GM12865 (cell line): ENCODE measurements at regions not wholly inside any gene's neighbourhood (a gene's known extent, or its start where the extent isn't known, plus 50 kb on each side); places are given as distances from the start of the nearest gene placed in this dataset.
A peak's percentile ranks its signal among the peaks of the same experiment; 100 is the strongest.

ENCODE experiments used
- DNase-seq: peaks from one replicate; pipeline ENCODE4 v3.0.0; 2010; ENCODE audit warnings: low read depth
- H3K4me3 ChIP-seq: 2 replicates; pipeline ENCODE4 v1.5.1; 2011; ENCODE audit warnings: mild to moderate bottlenecking, low read depth, low read length, control low read depth
- TF ChIP-seq, protein P1 (sequence below): IDR thresholded peaks from 2 replicates; pipeline ENCODE4 v1.5.1; 2011; ENCODE audit warnings: low read length, control low read depth, low read depth, inconsistent platforms; ENCODE audit not compliant: insufficient read depth; ENCODE audit errors: missing control alignments

DNA sequence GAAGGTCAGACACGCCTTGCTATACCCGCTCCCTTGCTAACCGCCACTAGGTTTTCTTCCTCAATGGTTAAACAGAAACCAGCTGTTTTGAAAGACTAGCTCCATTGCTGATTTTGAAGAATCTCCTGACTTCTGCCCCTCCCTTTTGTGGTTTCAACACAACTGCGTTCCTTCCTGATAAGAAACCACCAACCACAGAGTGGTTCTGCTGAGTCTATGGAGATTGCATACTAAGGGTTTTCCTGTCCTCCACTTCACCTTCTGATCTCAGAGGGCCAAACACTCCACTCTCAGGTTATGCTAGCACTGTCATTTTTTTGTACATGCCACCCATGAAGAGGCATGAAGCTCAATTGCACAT lies 207.9 kb downstream of the MYLK4 start:
- TF ChIP-seq, protein P1, sequence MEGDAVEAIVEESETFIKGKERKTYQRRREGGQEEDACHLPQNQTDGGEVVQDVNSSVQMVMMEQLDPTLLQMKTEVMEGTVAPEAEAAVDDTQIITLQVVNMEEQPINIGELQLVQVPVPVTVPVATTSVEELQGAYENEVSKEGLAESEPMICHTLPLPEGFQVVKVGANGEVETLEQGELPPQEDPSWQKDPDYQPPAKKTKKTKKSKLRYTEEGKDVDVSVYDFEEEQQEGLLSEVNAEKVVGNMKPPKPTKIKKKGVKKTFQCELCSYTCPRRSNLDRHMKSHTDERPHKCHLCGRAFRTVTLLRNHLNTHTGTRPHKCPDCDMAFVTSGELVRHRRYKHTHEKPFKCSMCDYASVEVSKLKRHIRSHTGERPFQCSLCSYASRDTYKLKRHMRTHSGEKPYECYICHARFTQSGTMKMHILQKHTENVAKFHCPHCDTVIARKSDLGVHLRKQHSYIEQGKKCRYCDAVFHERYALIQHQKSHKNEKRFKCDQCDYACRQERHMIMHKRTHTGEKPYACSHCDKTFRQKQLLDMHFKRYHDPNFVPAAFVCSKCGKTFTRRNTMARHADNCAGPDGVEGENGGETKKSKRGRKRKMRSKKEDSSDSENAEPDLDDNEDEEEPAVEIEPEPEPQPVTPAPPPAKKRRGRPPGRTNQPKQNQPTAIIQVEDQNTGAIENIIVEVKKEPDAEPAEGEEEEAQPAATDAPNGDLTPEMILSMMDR = no peak
- H3K4me3 ChIP-seq = no peak overlapping the region
- peak; percentile 72 for DNase-seq

DNA sequence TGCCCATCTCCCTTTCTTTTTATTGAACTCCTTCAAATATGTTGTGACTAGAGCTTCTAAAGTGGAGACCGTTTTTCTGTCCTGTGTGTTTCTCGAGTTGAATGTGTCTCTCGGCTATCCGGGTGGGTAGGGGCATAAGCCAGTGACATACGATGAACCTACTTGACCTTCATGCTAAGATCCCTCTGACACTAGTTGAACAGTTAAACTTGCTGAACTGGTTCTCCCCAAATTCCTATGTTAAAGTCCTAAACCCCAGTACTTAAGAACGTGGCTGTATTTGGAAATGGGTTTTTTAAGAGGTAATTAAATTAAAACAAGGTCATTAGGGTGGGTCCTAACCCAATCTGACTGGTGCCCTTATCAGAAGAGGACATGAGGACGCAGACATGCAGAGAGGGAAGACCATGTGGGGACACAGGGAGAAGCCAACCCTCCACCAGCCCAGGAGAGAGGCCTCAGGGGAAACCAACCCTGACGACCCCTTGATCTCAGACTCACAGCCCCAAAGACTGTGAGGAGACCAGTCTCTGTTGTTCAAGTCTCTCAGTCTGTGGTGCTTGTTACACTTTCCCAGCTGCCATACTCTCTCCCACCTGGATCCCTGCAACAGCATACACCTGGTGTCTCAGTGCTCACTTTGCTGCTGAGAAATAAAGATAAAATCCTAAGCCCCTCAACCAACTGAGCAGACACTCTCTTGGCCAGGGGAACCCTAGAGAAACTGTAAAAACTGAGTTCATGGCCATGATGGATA lies 208.4 kb downstream of the MYLK4 start:
- no peak overlapping the region for H3K4me3 ChIP-seq
- TF ChIP-seq, protein P1 = no peak
- no peak for DNase-seq

DNA sequence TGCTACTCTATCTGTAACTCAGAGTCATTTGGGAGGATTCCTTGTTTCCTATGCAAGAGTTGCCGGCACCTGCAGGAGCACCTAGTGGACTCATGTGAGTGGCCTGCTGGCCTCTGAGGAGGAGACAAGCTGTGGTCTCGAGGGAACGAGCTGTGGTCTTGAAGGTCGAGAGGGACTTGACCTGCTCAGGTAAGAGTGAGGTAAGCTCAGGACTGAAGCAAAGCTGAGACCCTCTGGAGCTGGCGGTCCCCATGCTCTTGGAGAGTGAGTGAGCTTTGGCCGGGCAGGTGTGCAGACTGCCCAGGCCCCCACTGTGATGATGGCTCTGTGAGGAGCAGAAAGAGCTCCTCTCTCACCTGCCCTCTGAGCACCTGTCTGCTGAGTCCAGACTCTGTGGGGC lies 214.3 kb downstream of the MYLK4 start:
- no peak for DNase-seq
- H3K4me3 ChIP-seq = no peak overlapping the region
- TF ChIP-seq, protein P1 = no peak

GRCh38 chr6:2535506-2535905 lies 215.2 kb downstream of the MYLK4 start:
- H3K4me3 ChIP-seq = no peak overlapping the region
- TF ChIP-seq, protein P1 = no peak
- no peak for DNase-seq

- no peak overlapping the region for H3K4me3 ChIP-seq
- DNase-seq = no peak
- TF ChIP-seq, protein P1 = no peak
Observed at GRCh38 chr6:2534406-2535042, 216.2 kb downstream of the MYLK4 start.

DNA sequence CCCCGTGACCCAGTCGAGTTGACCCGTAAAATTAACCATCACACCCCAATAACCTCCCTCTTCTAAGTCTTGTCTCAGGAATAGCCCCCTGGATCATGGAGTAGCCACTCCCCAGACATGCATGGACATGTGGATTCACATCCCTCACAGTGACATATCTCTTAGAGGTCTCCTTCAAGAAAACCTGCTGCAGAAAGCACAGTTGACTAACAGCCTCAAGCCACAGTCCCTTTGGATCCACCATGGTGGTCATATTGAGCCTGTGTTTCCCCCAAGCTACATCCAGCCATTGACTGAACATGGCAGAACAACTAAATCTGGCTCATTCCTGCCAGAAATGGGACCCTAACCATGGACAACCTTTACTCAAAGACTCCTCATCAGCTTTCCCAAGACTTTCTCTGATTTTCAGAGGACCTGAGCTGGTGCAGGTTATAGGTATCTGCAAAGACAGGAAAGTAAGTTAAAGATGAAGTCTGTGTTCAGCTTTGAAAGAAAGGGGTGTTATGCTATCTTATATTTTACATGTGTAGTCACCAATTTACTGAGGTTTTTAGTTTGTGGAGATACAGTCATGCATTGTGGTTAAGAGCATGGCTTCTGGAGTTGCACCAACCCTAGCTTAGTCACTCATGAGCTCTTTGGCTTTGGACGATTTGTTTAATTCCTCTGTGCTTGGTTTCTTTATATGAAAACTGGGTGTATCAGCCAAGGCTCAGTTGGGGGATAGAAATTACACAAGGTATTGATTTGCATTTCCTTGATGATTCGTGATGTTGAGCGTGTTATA lies 219.1 kb downstream of the MYLK4 start:
- no peak overlapping the region for H3K4me3 ChIP-seq
- TF ChIP-seq, protein P1 = no peak
- no peak for DNase-seq
